K562 (cell line): ENCODE measurements at regions not wholly inside any gene's neighbourhood (a gene's known extent, or its start where the extent isn't known, plus 50 kb on each side); places are given as distances from the start of the nearest gene placed in this dataset.

Source experiments
- DIDO1 ChIP-seq: fragments of 450-650 bp; IDR thresholded peaks from 2 replicates; pipeline ENCODE4 v1.6.1; 2016; ENCODE audit warnings: low read depth, missing biosample characterization, missing genetic modification characterization
- GTF2E2 ChIP-seq: fragments of 200-800 bp; sonication (Bioruptor generic); IDR thresholded peaks from 2 replicates; pipeline ENCODE4 v1.6.1; 2016; ENCODE audit warnings: missing genetic modification characterization, missing compliant biosample characterization
- JUND ChIP-seq, 2 experiments: IDR thresholded peaks; 2 replicates in 1 of 2; 3 replicates in 1 of 2; pipeline ENCODE4 v1.6.1; 2011; ENCODE audit warnings: borderline replicate concordance in 2 of 2, low read depth in 2 of 2, low read length in 2 of 2, improper control_type of control experiment in 1 of 2, missing biosample characterization in 1 of 2, missing genetic modification characterization in 1 of 2, missing genetic modification reagents in 1 of 2
- NRF1 ChIP-seq, 2 experiments: fragments of 450-650 bp; IDR thresholded peaks in 1 of 2; conservative IDR thresholded peaks in 1 of 2; 2 replicates each; pipeline ENCODE4 v1.6.1; 2014; ENCODE audit warnings: mild to moderate bottlenecking in 2 of 2
- ZFP30 ChIP-seq: fragments of 250-450 bp; sonication (Bioruptor Pico); IDR thresholded peaks from 2 replicates; pipeline ENCODE4 v1.8.0; 2022; ENCODE audit warnings: moderate library complexity, mild to moderate bottlenecking, inconsistent platforms, borderline replicate concordance
- ZNF175 ChIP-seq: fragments of 200-800 bp; sonication (Bioruptor generic); IDR thresholded peaks from 2 replicates; pipeline ENCODE4 v1.6.1; 2016; ENCODE audit warnings: low read depth, mild to moderate bottlenecking, missing genetic modification characterization, missing compliant biosample characterization
- TF ChIP-seq, protein P1 (sequence below): fragments of 250-450 bp; sonication (Bioruptor Pico); IDR thresholded peaks from 2 replicates; pipeline ENCODE4 v1.8.0; 2022; ENCODE audit warnings: inconsistent platforms
- TF ChIP-seq, protein P2 (sequence below): fragments of 450-650 bp; IDR thresholded peaks from one replicate; pipeline ENCODE4 v1.6.1; 2018; ENCODE audit warnings: mild to moderate bottlenecking, moderate library complexity; ENCODE audit not compliant: partially characterized antibody
- TF ChIP-seq, protein P3 (sequence below): sonication (generic); formaldehyde crosslinking; IDR thresholded peaks from 2 replicates; pipeline ENCODE4 v1.8.0; 2022; ENCODE audit warnings: mild to moderate bottlenecking, missing genetic modification reagents, borderline replicate concordance
- TF ChIP-seq, protein P4 (sequence below): fragments of 450-650 bp; conservative IDR thresholded peaks from 2 replicates; pipeline ENCODE4 v1.6.1; 2016; ENCODE audit warnings: missing genetic modification characterization, low read depth, mild to moderate bottlenecking, control low read depth, missing compliant biosample characterization
- TF ChIP-seq, protein P5 (sequence below): fragments of 450-650 bp; formaldehyde crosslinking; IDR thresholded peaks from 2 replicates; pipeline ENCODE4 v1.4.0; 2022; ENCODE audit warnings: missing genetic modification characterization
- TF ChIP-seq, protein P6 (sequence below), 3 experiments: fragments of 200-800 bp in 1 of 3; sonication (Bioruptor generic) in 1 of 3; sonication (generic) in 1 of 3; formaldehyde crosslinking in 1 of 3; IDR thresholded peaks; 2 replicates each; pipeline versions ENCODE4 v1.6.1 to v1.8.0; 2016 to 2022; ENCODE audit warnings: mild to moderate bottlenecking in 2 of 3, missing compliant biosample characterization in 2 of 3, missing genetic modification characterization in 2 of 3, missing genetic modification reagents in 1 of 3

DNA sequence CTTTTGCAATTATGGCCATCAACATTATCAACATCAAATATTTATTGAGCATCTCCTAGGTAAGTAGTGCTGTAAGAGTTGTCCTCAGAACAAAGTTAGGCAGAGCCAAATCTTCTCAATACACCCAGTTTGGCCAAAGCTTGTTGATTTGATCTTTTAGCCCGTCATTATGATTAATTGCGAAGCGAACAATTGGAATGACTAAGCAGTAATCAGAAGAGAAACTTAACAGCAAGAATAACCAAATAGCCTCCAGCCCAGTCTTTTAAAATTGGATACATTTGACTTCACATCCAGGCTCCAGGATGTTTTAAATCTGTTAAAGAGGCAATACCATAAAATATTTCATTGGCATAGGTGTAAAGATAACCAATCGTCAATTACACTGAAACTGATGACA, 1156.0 kb downstream of the OLFM4 start (continued):
- TF ChIP-seq NRF1 (conservative IDR thresholded peaks at IDR 0.05 in 1 of 2, IDR thresholded peaks at IDR 0.05 in 1 of 2) (no peak), JUND (IDR thresholded peaks at IDR 0.05; ENCODE audit: borderline replicate concordance, low read depth, low read length) (no peak), JUND (tag; IDR thresholded peaks at IDR 0.05; ENCODE audit: borderline replicate concordance, low read depth, low read length) (no peak), DIDO1 (tag) (no peak), ZNF175 (CRISPR knock-in tag) (no peak), GTF2E2 (no peak), ZFP30 (CRISPR knock-in tag) (no peak)
- TF ChIP-seq, protein P1, sequence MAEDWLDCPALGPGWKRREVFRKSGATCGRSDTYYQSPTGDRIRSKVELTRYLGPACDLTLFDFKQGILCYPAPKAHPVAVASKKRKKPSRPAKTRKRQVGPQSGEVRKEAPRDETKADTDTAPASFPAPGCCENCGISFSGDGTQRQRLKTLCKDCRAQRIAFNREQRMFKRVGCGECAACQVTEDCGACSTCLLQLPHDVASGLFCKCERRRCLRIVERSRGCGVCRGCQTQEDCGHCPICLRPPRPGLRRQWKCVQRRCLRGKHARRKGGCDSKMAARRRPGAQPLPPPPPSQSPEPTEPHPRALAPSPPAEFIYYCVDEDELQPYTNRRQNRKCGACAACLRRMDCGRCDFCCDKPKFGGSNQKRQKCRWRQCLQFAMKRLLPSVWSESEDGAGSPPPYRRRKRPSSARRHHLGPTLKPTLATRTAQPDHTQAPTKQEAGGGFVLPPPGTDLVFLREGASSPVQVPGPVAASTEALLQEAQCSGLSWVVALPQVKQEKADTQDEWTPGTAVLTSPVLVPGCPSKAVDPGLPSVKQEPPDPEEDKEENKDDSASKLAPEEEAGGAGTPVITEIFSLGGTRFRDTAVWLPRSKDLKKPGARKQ (CRISPR knock-in tag) = no peak
- TF ChIP-seq, protein P2, sequence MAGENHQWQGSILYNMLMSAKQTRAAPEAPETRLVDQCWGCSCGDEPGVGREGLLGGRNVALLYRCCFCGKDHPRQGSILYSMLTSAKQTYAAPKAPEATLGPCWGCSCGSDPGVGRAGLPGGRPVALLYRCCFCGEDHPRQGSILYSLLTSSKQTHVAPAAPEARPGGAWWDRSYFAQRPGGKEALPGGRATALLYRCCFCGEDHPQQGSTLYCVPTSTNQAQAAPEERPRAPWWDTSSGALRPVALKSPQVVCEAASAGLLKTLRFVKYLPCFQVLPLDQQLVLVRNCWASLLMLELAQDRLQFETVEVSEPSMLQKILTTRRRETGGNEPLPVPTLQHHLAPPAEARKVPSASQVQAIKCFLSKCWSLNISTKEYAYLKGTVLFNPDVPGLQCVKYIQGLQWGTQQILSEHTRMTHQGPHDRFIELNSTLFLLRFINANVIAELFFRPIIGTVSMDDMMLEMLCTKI = no peak
- TF ChIP-seq, protein P3, sequence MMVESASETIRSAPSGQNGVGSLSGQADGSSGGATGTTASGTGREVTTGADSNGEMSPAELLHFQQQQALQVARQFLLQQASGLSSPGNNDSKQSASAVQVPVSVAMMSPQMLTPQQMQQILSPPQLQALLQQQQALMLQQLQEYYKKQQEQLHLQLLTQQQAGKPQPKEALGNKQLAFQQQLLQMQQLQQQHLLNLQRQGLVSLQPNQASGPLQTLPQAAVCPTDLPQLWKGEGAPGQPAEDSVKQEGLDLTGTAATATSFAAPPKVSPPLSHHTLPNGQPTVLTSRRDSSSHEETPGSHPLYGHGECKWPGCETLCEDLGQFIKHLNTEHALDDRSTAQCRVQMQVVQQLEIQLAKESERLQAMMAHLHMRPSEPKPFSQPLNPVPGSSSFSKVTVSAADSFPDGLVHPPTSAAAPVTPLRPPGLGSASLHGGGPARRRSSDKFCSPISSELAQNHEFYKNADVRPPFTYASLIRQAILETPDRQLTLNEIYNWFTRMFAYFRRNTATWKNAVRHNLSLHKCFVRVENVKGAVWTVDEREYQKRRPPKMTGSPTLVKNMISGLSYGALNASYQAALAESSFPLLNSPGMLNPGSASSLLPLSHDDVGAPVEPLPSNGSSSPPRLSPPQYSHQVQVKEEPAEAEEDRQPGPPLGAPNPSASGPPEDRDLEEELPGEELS (CRISPR knock-in tag) = no peak
- TF ChIP-seq, protein P4, sequence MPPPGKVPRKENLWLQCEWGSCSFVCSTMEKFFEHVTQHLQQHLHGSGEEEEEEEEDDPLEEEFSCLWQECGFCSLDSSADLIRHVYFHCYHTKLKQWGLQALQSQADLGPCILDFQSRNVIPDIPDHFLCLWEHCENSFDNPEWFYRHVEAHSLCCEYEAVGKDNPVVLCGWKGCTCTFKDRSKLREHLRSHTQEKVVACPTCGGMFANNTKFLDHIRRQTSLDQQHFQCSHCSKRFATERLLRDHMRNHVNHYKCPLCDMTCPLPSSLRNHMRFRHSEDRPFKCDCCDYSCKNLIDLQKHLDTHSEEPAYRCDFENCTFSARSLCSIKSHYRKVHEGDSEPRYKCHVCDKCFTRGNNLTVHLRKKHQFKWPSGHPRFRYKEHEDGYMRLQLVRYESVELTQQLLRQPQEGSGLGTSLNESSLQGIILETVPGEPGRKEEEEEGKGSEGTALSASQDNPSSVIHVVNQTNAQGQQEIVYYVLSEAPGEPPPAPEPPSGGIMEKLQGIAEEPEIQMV (tag) = no peak
- TF ChIP-seq, protein P5, sequence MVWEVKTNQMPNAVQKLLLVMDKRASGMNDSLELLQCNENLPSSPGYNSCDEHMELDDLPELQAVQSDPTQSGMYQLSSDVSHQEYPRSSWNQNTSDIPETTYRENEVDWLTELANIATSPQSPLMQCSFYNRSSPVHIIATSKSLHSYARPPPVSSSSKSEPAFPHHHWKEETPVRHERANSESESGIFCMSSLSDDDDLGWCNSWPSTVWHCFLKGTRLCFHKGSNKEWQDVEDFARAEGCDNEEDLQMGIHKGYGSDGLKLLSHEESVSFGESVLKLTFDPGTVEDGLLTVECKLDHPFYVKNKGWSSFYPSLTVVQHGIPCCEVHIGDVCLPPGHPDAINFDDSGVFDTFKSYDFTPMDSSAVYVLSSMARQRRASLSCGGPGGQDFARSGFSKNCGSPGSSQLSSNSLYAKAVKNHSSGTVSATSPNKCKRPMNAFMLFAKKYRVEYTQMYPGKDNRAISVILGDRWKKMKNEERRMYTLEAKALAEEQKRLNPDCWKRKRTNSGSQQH = no peak
- TF ChIP-seq, protein P6, sequence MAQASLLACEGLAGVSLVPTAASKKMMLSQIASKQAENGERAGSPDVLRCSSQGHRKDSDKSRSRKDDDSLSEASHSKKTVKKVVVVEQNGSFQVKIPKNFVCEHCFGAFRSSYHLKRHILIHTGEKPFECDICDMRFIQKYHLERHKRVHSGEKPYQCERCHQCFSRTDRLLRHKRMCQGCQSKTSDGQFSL (CRISPR knock-in tag; IDR thresholded peaks at IDR 0.05) = no peak
- TF ChIP-seq, protein P6 (tag; IDR thresholded peaks at IDR 0.05) = no peak
